ENCODE measurements at regions not wholly inside any gene's neighbourhood (a gene's known extent, or its start where the extent isn't known, plus 50 kb on each side); places are given as distances from the start of the nearest gene placed in this dataset.
"Not testable (repeated sequence)": the region's sequence is repeated elsewhere in the genome, so short reads cannot be mapped to it uniquely, and the experiment has no call there.

DNA sequence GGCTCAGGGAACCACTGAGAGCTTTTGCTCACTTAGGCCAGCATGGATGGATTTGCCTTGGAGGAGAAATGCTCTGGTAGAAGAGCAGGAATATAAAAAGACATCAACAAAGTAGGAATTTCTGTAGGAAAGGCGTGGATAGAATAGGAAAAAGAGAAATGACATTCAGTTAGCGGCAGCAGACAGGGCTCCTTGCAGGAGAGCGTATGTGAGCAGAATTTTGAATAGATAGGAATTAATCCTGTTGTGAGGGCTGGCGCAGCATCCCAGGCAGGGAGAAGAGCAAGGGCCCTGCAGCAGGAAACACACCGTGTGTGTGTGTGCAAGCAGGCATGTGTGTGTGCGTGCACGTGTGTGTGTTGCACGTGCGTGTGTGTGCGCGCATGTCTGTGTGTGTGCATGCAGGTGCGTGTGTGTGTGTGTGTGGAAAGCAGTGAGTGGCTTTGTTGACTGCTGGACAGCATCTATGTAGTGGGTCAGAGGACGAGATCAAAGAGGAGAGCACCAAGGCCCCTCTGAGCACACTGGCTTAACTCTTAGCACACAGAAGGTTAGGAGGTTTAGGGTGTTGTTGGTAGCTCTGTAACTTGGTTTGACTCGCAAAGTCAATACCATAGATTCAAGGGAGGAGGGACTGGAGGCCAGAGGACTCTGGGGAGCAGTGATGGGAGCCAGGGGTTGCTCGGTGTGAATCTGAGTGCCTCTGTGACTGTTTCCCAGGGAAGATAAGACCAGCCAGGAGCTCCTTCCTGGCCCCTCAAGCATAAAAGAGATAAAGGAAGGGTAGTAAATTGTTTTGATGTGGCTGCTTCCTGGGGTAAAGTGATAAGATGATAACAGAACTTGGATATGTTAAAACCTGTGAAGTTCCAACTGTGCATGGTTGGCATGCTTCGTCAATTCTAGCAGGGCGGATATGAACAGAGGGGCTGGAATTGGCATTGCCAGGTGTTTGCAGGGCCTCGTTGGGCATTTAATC, 639.5 kb downstream of the NR2F2 start:
- no peaks in the 10 kb centered on the region for H3K36me3 ChIP-seq (ENCODE audit: control insufficient read depth, insufficient read depth, low read length)
- H3K4me3 ChIP-seq (ENCODE audit: low read depth, low read length): no peak overlapping the region
- H3K9ac ChIP-seq (ENCODE audit: low read depth, low read length): no peak overlapping the region
- no peaks in the 10 kb centered on the region for H3K27me3 ChIP-seq (ENCODE audit: control insufficient read depth, insufficient read depth, low read length)
- H3K9me3 ChIP-seq (ENCODE audit: control insufficient read depth, insufficient read depth, low read length): no peaks in the 10 kb centered on the region
- no peaks in the 10 kb centered on the region for H3K4me1 ChIP-seq (ENCODE audit: control insufficient read depth, insufficient read depth, low read length)

- Histone ChIP-seq H3K9me3 (ENCODE audit: control insufficient read depth, insufficient read depth, low read length) (no peaks in the 10 kb centered on the region), H3K27me3 (ENCODE audit: control insufficient read depth, insufficient read depth, low read length) (no peaks in the 10 kb centered on the region)
These were observed 641.7 kb downstream of the NR2F2 start for GRCh38 chr15:96972201-96972600.

DNA sequence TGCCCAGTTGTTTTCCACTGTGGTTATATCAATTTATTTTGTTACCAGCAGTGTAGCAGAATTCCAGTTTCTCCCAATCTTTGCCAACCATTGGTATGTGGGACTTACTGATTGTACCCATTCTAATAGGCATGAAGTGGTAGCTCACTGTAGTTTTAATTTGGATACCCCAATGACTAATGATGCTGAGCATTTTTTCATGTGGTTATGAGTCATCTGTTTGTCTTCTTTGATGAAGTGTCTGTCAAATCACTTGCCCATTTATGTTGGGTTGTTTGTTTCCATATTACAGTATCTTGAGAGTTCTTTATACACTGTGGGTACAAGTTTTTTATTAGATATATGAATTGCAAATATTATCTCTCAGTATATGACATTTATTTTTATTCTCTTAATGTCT, 644.3 kb downstream of the NR2F2 start:
- Histone ChIP-seq H3K4me1 (ENCODE audit: control insufficient read depth, insufficient read depth, low read length) (no peaks in the 10 kb centered on the region), H3K27me3 (ENCODE audit: control insufficient read depth, insufficient read depth, low read length) (no peaks in the 10 kb centered on the region), H3K4me3 (ENCODE audit: low read depth, low read length) (no peak overlapping the region), H3K36me3 (ENCODE audit: control insufficient read depth, insufficient read depth, low read length) (no peaks in the 10 kb centered on the region), H3K9ac (ENCODE audit: low read depth, low read length) (no peak overlapping the region), H3K9me3 (ENCODE audit: control insufficient read depth, insufficient read depth, low read length) (no peaks in the 10 kb centered on the region)

More at GRCh38 chr15:96972201-96972600, 641.7 kb downstream of the NR2F2 start:
- Histone ChIP-seq H3K4me3 (ENCODE audit: low read depth, low read length) (no peak overlapping the region), H3K36me3 (ENCODE audit: control insufficient read depth, insufficient read depth, low read length) (no peaks in the 10 kb centered on the region), H3K9ac (ENCODE audit: low read depth, low read length) (no peak overlapping the region), H3K4me1 (ENCODE audit: control insufficient read depth, insufficient read depth, low read length) (no peaks in the 10 kb centered on the region)

GRCh38 chr15:96977886-96978285, 647.4 kb downstream of the NR2F2 start:
- Histone ChIP-seq H3K4me3 (ENCODE audit: low read depth, low read length) (no peak overlapping the region), H3K9me3 (ENCODE audit: control insufficient read depth, insufficient read depth, low read length) (no peaks in the 10 kb centered on the region), H3K9ac (ENCODE audit: low read depth, low read length) (no peak overlapping the region), H3K27me3 (ENCODE audit: control insufficient read depth, insufficient read depth, low read length) (peaks cover 3% of the 10 kb centered on the region), H3K4me1 (ENCODE audit: control insufficient read depth, insufficient read depth, low read length) (no peaks in the 10 kb centered on the region), H3K36me3 (ENCODE audit: control insufficient read depth, insufficient read depth, low read length) (no peaks in the 10 kb centered on the region)

GRCh38 chr15:96978937-96979473, 648.5 kb downstream of the NR2F2 start:
- Histone ChIP-seq H3K4me3 (ENCODE audit: low read depth, low read length) (no peak overlapping the region), H3K27me3 (ENCODE audit: control insufficient read depth, insufficient read depth, low read length) (peaks cover 14% of the 10 kb centered on the region), H3K4me1 (ENCODE audit: control insufficient read depth, insufficient read depth, low read length) (no peaks in the 10 kb centered on the region), H3K9me3 (ENCODE audit: control insufficient read depth, insufficient read depth, low read length) (no peaks in the 10 kb centered on the region), H3K9ac (ENCODE audit: low read depth, low read length) (no peak overlapping the region), H3K36me3 (ENCODE audit: control insufficient read depth, insufficient read depth, low read length) (no peaks in the 10 kb centered on the region)

- peaks cover 29% of the 10 kb centered on the region for H3K27me3 ChIP-seq (ENCODE audit: control insufficient read depth, insufficient read depth, low read length)
- H3K36me3 ChIP-seq (ENCODE audit: control insufficient read depth, insufficient read depth, low read length); H3K4me1 ChIP-seq (ENCODE audit: control insufficient read depth, insufficient read depth, low read length); H3K9me3 ChIP-seq (ENCODE audit: control insufficient read depth, insufficient read depth, low read length); H3K9ac ChIP-seq (ENCODE audit: low read depth, low read length): not testable (repeated sequence)
- H3K4me3 ChIP-seq (ENCODE audit: low read depth, low read length): peak overlapping the region; percentile 47
These were observed 653.7 kb downstream of the NR2F2 start for GRCh38 chr15:96984121-96984671.

- no peaks in the 10 kb centered on the region for H3K4me1 ChIP-seq (ENCODE audit: control insufficient read depth, insufficient read depth, low read length)
- no peak overlapping the region for H3K4me3 ChIP-seq (ENCODE audit: low read depth, low read length)
- no peak overlapping the region for H3K9ac ChIP-seq (ENCODE audit: low read depth, low read length)
- no peaks in the 10 kb centered on the region for H3K9me3 ChIP-seq (ENCODE audit: control insufficient read depth, insufficient read depth, low read length)
- peaks cover 12% of the 10 kb centered on the region for H3K27me3 ChIP-seq (ENCODE audit: control insufficient read depth, insufficient read depth, low read length)
- H3K36me3 ChIP-seq (ENCODE audit: control insufficient read depth, insufficient read depth, low read length): no peaks in the 10 kb centered on the region
These were observed 662.3 kb downstream of the NR2F2 start for GRCh38 chr15:96992817-96993216.

DNA sequence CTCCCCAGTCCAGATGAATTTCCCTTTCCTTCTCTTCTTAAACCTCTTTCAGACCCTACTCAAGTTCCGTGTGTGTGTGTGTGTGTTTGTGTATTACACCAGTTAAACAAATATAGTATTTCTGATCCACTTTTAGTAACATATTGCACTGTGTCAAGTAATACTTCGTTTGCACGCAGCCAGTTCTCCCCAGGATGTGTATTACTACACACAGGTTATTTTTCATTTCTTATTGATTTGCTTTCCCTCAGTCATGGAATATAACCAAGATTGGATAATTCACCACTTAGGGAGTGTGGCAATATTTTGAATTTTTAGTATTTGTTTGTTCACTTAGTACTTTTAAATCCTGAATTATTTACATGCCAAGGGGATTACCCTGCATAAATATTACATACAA, 667.0 kb downstream of the NR2F2 start:
- Histone ChIP-seq H3K4me1 (ENCODE audit: control insufficient read depth, insufficient read depth, low read length) (no peaks in the 10 kb centered on the region), H3K9ac (ENCODE audit: low read depth, low read length) (no peak overlapping the region), H3K9me3 (ENCODE audit: control insufficient read depth, insufficient read depth, low read length) (no peaks in the 10 kb centered on the region), H3K27me3 (ENCODE audit: control insufficient read depth, insufficient read depth, low read length) (peaks cover 56% of the 10 kb centered on the region), H3K36me3 (ENCODE audit: control insufficient read depth, insufficient read depth, low read length) (no peaks in the 10 kb centered on the region), H3K4me3 (ENCODE audit: low read depth, low read length) (no peak overlapping the region)

DNA sequence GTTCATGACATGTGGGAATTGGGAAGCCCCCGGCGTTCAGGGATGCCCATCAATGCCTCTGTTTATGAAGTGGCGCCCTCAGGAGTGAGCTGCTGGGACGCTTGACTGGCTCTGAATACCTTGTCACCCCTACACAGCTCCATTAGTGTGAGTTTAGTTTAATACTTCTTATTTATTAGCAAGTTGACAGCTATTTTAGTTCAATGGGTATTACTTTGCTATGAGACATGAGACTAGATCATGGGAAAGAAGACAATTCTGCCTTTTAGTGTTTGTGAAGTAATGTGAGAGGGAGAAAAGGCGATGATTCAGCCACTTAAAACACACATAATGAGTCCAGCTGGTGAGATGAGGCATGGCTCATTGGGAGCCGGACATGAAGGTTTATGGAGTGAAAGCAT, 678.5 kb downstream of the NR2F2 start:
- H3K4me1 ChIP-seq (ENCODE audit: control insufficient read depth, insufficient read depth, low read length): no peaks in the 10 kb centered on the region
- H3K9ac ChIP-seq (ENCODE audit: low read depth, low read length): no peak overlapping the region
- H3K27me3 ChIP-seq (ENCODE audit: control insufficient read depth, insufficient read depth, low read length): peaks cover 65% of the 10 kb centered on the region
- no peaks in the 10 kb centered on the region for H3K36me3 ChIP-seq (ENCODE audit: control insufficient read depth, insufficient read depth, low read length)
- no peaks in the 10 kb centered on the region for H3K9me3 ChIP-seq (ENCODE audit: control insufficient read depth, insufficient read depth, low read length)
- H3K4me3 ChIP-seq (ENCODE audit: low read depth, low read length): no peak overlapping the region

GRCh38 chr15:97012986-97013385, 682.5 kb downstream of the NR2F2 start:
- H3K9ac ChIP-seq (ENCODE audit: low read depth, low read length): no peak overlapping the region
- no peaks in the 10 kb centered on the region for H3K4me1 ChIP-seq (ENCODE audit: control insufficient read depth, insufficient read depth, low read length)
- no peak overlapping the region for H3K4me3 ChIP-seq (ENCODE audit: low read depth, low read length)
- H3K9me3 ChIP-seq (ENCODE audit: control insufficient read depth, insufficient read depth, low read length): no peaks in the 10 kb centered on the region
- peaks cover 50% of the 10 kb centered on the region for H3K27me3 ChIP-seq (ENCODE audit: control insufficient read depth, insufficient read depth, low read length)
- H3K36me3 ChIP-seq (ENCODE audit: control insufficient read depth, insufficient read depth, low read length): no peaks in the 10 kb centered on the region

DNA sequence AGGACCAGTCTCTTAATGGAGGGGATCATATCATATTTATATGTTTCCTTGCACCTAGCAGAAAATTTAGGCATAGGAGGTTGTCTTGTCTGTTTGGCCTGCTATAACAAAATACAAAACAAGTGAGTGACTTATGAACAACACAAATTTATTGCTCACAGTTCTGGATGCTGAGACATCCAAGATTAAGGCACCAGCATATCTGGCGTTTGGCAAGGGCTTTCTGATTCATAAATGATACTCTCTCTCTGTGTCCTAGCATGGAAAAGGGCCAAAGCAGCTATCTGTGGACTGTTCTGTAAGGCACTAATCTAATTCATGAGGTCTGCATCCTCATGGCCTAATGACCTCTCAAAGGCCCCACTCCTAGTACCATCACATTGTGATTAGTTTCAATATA, 683.0 kb downstream of the NR2F2 start:
- Histone ChIP-seq H3K4me1 (ENCODE audit: control insufficient read depth, insufficient read depth, low read length) (no peaks in the 10 kb centered on the region), H3K9me3 (ENCODE audit: control insufficient read depth, insufficient read depth, low read length) (no peaks in the 10 kb centered on the region), H3K9ac (ENCODE audit: low read depth, low read length) (no peak overlapping the region), H3K4me3 (ENCODE audit: low read depth, low read length) (no peak overlapping the region), H3K36me3 (ENCODE audit: control insufficient read depth, insufficient read depth, low read length) (no peaks in the 10 kb centered on the region), H3K27me3 (ENCODE audit: control insufficient read depth, insufficient read depth, low read length) (peaks cover 46% of the 10 kb centered on the region)

GRCh38 chr15:97014001-97014400, 683.5 kb downstream of the NR2F2 start:
- no peak overlapping the region for H3K4me3 ChIP-seq (ENCODE audit: low read depth, low read length)
- no peak overlapping the region for H3K9ac ChIP-seq (ENCODE audit: low read depth, low read length)
- no peaks in the 10 kb centered on the region for H3K4me1 ChIP-seq (ENCODE audit: control insufficient read depth, insufficient read depth, low read length)
- H3K27me3 ChIP-seq (ENCODE audit: control insufficient read depth, insufficient read depth, low read length): peaks cover 45% of the 10 kb centered on the region
- no peaks in the 10 kb centered on the region for H3K36me3 ChIP-seq (ENCODE audit: control insufficient read depth, insufficient read depth, low read length)
- H3K9me3 ChIP-seq (ENCODE audit: control insufficient read depth, insufficient read depth, low read length): no peaks in the 10 kb centered on the region
